ENCODE measurements at regions not wholly inside any gene's neighbourhood (a gene's known extent, or its start where the extent isn't known, plus 50 kb on each side); places are given as distances from the start of the nearest gene placed in this dataset.

DNA sequence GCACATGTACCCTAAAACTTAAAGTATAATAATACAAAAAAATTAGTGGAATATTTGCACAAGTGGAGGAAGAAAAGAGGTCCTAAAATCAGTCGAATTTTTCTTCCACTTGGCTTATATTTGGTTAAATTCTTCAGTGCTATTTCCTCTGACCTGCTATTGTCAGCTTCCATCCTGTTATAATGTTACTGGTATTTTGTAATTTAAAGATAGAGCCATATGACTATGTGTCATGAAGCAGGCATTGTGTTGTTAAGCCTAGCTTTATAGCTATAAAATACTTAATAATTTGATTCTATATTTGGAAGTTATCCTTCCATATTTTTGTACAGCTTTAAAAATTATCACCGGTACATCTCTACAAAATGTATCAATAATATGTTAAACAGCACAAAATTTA is 455.9 kb upstream of the MARCKS start:
- no peak for FAIRE-seq

DNA sequence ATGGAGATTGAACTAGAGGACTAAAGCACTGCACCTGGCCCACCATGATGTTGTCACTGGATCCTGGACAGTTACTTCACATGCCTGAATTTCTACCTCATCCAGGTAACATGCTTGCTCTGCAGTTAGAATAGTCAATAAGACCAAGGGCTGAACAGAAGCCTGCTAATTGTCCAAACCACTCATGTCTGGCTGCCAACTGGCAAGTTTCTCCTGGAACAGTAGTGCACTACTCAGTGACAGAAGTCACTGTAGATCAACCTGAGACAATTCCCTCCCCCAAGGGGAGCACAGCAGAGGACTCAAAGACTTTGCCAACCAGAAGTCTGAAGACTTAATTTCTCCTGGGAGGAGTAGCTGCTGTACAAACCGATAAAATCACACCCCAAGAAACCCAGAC is 454.6 kb upstream of the MARCKS start:
- FAIRE-seq, result no peak

DNA sequence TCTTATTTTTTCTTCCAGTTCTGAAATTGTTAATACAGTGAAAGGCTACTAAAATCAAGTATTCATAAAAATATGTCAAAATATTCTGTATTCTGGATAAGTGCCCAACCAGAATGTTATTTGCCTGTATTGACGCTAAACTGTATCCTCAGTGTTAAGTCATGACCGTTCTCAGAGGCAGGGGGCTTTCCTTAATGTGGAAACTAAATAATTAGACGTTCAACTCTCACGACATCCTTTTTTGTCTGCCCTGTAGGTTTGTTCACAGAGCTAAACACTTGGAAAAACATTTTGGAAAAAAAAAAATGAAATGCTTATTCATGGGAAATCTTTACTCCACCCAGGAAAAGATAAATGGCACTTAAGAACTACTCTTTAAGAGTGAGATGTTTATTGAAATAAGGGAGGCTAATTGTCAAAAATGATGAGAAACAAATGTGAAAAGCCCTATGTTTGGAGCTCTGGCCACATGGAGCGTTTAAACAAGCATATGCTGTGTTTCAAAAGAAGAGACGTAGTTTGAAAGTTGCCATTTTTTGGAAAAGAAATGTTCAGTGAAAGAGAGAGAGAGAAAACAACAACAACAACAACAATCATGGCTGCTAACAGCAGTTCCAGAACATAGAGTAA is 453.1 kb upstream of the MARCKS start:
- FAIRE-seq, result no peak

- no peak for FAIRE-seq
These were observed 451.7 kb upstream of the MARCKS start for GRCh38 chr6:113405326-113406047.

DNA sequence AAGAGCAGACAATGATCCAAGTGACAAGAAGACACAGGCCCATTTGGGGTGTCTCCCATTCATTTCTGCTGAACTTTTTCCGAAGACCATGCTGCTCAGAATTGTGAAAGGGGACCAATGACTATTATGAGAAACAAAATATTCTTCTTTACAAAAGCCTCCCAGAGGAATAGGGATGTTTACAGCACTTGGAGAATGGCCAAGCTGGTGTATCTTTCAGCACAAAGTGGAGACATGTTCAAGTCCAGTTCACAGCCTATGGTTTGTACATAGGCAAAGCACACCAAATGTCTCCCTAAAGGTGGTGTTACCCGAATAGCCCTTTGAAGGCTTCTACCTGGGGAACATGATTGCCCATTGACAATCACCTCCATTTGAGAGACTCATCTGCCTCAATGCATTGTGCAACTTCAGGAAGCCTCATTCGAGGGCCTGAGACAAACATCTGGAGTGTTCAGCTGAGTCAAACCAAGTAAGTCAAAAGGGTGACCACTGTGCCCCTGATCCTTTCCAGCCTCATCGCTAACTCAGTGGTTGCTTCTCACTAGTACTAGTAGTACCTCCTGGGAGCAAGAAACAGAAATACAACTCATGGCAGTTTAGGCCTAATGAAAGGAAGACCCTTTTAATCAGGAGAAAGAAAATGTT is 451.0 kb upstream of the MARCKS start:
- no peak for FAIRE-seq

GRCh38 chr6:113411011-113411410 is 446.1 kb upstream of the MARCKS start:
- FAIRE-seq, result no peak

GRCh38 chr6:113412589-113413357 is 444.4 kb upstream of the MARCKS start:
- no peak for FAIRE-seq

DNA sequence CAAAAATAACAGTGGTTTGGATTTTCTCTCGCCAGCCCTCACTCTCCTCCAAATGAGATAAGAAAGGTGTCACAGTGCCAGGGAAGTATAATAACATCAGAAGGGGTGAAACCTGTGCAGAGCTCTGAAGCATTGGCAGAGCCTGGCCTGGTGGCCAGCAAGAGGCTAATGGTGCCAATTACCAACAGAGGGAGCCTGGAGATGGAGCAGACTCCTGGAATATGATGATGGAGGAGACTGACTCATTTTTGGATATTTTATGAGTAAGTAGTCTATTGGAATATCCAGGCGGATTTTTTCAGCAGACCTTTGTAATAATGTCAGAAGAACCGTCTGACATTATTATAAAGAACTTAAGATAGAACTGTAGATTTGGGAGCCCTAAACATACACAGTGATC is 442.6 kb upstream of the MARCKS start:
- no peak for FAIRE-seq

DNA sequence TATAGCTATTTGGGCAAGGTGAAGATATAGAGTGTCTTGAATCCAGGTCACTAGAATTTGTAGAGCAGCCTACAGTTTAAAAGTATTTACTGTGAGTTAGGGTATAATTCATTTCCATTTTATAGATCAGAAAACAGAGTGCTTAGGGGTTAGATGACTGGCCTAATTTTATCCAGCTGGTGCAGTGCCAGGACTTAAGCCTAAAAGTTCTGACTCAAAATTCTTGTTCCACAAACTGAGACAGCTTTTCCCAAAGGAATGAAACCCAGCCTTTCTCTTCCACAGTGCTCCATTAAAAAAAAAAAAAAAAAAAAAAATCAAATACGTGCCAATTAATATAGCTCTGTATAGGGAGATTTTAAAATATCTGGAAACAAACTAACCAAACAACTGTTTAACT is 441.0 kb upstream of the MARCKS start:
- FAIRE-seq, result no peak

- FAIRE-seq, result no peak
These were observed 436.9 kb upstream of the MARCKS start for GRCh38 chr6:113420290-113420689.

- FAIRE-seq, result no peak
These were observed 435.1 kb upstream of the MARCKS start for GRCh38 chr6:113421997-113422396.

- no peak for FAIRE-seq
These were observed 433.2 kb upstream of the MARCKS start for GRCh38 chr6:113423956-113424355.

DNA sequence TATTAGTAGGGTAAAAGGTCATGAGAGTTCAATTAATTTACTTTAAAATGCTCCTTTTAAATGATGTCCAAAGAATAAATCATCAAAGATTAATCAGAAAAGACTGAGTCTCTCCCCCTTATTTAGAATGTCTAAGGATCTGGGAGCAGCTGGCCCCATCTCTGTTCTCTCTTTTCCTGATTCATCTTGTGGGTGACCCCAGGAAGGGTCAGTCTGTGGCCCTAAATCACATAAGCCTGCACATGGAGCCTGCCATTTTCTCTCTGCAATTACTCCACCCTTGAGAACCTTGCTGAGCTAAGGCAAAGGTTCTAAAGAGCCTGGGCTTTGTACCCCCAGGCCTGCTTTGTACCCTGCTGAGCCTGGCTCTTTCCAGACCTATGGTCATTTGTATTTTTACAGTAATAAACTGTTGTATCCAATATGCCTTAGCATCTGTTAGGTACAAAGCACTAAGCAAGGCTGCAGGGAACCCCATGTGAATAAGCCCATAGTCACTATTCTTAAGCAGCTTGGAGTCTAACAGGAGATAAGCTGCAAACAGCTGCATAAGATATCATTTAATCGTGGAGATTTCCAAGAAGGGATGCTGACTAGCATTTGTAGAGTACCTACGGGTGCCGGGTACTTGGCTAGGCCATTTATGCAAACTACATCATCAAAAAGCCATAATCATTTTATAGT is 431.0 kb upstream of the MARCKS start:
- FAIRE-seq, result no peak

GRCh38 chr6:113427617-113428016 is 429.5 kb upstream of the MARCKS start:
- no peak for FAIRE-seq

GRCh38 chr6:113428702-113429101 is 428.4 kb upstream of the MARCKS start:
- FAIRE-seq, result no peak

DNA sequence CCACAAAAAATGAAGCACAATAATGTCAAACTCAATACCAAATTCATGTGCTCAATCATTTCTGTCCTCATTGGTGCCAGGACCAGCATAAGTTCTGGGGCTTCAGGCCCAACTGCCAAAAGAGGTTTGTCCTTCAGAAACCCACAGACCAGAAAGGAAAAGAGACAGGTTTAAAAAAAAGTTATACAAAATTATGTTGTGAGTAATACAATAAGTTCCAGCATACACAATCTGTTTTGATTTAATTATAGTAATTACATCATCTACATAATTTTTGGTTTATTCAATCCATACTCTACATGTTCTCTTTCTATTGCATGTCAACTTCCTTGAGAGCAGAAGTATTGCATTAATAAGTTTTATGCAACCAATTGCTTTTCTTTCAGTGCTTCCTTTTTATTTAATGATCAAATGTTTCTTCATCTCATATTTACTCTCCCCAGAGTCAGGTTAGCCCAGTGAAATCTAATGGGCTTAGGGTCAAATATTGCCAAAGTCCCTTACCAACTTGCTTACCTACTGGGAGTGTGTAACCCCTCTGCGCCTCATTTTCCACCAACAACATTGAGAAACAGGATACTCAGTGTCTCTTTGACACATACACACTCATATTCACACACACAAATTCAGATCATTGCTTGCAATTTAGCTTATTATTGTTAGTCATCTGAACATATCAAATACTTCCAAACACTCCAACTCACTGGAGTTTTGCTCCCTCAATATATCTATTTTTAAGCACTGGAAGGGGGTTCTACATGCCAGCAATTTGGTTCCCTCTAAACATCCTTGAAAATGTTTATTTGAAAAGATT is 424.4 kb upstream of the MARCKS start:
- FAIRE-seq, result no peak

- no peak for FAIRE-seq
These were observed 423.7 kb upstream of the MARCKS start for GRCh38 chr6:113433335-113433991.

DNA sequence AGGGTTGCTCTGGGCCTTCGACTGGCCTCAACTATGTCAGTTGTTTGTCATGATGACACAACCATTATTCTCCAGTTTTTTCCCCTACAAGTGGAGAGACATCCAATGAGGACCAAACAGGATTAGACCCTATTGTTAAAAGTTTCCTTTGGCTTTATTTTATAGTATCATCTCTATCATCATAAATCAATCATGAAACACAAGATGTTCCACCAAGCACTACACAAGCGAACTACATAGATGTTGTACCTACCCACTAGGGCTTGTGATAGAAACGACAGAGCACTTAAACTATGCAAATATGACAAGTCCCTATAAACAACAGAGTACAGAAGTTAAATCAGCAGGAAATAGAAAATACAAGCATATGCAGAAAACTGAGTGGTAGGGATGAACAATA is 422.5 kb upstream of the MARCKS start:
- no peak for FAIRE-seq

DNA sequence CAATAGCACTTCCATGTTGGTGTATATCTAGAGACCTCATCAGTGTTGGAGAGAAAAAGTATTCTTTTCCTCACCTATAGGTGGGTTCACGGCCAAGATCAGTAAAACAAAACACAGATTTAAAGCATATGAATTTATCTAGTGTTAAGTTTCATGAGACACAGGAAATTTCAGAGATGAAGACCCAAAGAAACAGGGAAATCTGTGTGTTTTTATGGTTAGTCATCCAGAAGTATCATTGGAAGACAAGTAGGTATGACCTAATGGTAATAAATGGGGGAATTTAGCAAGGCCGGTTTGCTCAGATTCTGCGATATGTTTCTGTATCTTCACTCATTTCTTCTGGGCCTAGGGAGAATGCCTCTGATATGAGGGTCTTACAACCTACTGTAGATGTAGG is 419.6 kb upstream of the MARCKS start:
- FAIRE-seq, result no peak

GRCh38 chr6:113439866-113440265 is 417.3 kb upstream of the MARCKS start:
- no peak for FAIRE-seq

GRCh38 chr6:113442040-113442439 is 415.1 kb upstream of the MARCKS start:
- no peak for FAIRE-seq

DNA sequence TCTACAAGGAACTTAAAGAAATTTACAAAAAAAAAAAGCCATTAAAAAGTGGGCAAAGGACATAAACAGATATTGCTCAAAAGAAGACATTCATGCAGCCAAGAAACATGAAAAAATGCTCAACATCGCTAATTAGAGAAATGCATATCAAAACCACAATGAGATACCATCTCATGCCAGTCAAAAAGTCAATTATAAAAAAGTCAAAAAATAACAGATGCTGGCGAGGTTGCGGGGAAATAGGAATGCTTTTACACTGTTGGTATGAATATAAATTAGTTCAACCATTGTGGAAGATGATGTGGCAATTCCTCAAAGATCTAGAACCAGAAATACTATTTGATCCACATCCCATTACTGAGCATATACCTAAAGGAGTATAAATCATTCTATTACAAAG is 411.9 kb upstream of the MARCKS start:
- no peak for FAIRE-seq
